Rectal smooth muscle tissue (tissue), 1 donor: ENCODE measurements at regions not wholly inside any gene's neighbourhood (a gene's known extent, or its start where the extent isn't known, plus 50 kb on each side); places are given as distances from the start of the nearest gene placed in this dataset.

Source experiments
- H3K27ac ChIP-seq: one replicate; pipeline ENCODE4 v1.7.0; 2013; ENCODE audit warnings: low read depth, low read length, inconsistent platforms
- H3K27me3 ChIP-seq: one replicate; pipeline ENCODE4 v1.7.0; 2013; ENCODE audit warnings: low read length; ENCODE audit not compliant: control insufficient read depth, insufficient read depth
- H3K36me3 ChIP-seq: one replicate; pipeline ENCODE4 v1.7.0; 2013; ENCODE audit warnings: low read length; ENCODE audit not compliant: control insufficient read depth, insufficient read depth
- H3K4me1 ChIP-seq: one replicate; pipeline ENCODE4 v1.7.0; 2013; ENCODE audit warnings: low read length; ENCODE audit not compliant: control insufficient read depth, insufficient read depth
- H3K4me3 ChIP-seq: one replicate; pipeline ENCODE4 v1.7.0; 2013; ENCODE audit warnings: low read length
- H3K9ac ChIP-seq: one replicate; pipeline ENCODE4 v1.7.0; 2013; ENCODE audit warnings: low read length

DNA sequence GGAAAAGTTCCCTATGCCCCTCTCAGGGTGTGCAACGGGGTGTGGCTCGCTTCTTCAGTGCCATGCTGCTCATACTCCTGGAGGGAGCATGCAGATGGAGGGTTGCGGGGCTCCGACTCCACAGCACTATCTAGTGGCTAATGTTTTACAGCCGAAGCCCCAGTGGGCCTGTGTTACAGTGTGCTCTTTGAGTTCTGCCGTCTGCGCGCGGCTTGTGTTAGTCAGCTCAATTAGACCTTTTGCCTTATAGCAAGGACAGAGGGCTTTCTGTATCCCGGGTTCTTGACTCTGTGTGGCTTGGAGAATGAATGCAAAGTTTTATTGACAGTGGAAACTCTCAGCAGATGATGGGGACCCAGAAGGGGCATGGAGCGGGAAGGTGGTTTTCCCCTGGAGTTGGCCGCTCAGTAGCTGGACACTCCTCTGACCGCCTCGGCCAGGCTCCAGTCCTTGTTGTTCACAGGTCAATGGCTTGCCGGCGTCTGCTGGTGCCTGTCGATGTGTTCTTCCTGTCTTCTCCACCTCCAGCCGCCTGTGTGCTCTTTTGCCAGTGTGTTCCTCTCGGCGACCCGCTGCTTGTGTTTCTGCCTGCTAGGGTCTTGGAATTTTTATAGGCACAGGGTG lies 383.4 kb downstream of the LMO7 start:
- Histone ChIP-seq H3K27ac (no peak overlapping the region), H3K4me1 (no peaks in the 10 kb centered on the region), H3K9ac (no peak overlapping the region)

DNA sequence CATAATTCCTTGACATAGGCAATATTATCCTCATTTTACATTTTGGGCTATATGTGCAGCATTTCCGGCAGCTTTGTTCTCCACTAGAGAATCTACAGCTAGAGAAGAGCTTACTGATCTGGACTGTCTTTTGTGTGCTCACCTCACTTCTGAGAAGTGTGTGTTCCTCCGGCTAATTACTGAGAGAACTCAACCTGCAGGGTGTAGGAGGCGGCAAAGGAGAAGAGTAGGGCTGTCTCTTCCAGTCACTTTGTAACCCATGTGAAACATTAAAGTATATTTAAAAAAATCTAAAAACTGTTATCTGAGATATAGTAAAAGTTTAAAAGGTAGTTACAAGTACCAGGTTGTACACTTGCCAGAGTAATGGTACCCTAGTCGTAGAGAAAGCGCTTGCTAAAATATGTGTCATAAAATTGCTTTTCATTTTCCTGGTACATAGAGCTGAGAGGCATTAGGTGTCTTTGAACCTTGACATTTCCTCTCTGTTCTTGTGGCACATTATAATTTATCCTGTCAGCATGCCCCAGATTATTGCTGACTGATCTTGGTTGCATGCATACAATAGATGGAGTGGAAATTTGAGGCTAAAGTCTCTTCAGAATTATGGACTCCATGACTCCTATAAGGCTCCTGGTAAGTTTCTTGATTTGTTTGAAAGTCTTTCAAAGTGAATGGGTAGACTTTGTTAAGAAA lies 381.9 kb downstream of the LMO7 start:
- Histone ChIP-seq H3K4me1 (peaks cover 3% of the 10 kb centered on the region), H3K27me3 (no peaks in the 10 kb centered on the region), H3K36me3 (no peaks in the 10 kb centered on the region), H3K27ac (no peak overlapping the region), H3K4me3 (no peak overlapping the region), H3K9ac (no peak overlapping the region)

More for the DNA sequence above, 383.4 kb downstream of the LMO7 start:
- H3K36me3 ChIP-seq: no peaks in the 10 kb centered on the region
- H3K27me3 ChIP-seq: no peaks in the 10 kb centered on the region
- H3K4me3 ChIP-seq: no peak overlapping the region

DNA sequence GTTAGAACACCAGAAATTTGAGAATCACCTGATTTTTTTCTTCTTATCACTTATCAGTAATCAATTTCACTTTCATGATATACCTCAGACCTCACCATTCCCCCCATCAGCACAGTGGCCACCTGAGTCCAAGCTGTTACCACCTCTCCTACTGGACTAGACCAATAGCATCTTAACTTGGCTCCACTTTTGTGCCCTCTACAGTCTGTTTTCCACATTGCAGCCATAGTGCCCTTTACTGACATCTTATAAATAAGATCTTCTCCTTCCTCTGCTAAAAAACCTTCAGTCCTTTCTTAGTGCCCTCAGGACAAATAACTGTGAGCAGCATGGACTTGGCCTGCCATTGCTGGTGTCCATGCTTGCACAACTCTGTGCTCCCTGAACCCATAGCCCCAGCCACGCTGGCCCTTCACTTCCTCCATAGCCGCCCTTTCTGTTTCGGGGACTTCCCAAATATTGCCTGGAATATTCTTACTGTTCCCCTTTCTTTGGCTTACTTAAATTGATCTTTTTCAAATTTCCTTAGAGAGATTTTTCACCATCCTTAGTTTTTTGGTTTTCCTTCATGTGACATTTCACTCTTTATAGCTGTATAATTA lies 380.8 kb downstream of the LMO7 start:
- no peak overlapping the region for H3K27ac ChIP-seq
- no peaks in the 10 kb centered on the region for H3K27me3 ChIP-seq
- peaks cover 3% of the 10 kb centered on the region for H3K4me1 ChIP-seq
- no peak overlapping the region for H3K4me3 ChIP-seq
- no peaks in the 10 kb centered on the region for H3K36me3 ChIP-seq
- H3K9ac ChIP-seq: no peak overlapping the region

DNA sequence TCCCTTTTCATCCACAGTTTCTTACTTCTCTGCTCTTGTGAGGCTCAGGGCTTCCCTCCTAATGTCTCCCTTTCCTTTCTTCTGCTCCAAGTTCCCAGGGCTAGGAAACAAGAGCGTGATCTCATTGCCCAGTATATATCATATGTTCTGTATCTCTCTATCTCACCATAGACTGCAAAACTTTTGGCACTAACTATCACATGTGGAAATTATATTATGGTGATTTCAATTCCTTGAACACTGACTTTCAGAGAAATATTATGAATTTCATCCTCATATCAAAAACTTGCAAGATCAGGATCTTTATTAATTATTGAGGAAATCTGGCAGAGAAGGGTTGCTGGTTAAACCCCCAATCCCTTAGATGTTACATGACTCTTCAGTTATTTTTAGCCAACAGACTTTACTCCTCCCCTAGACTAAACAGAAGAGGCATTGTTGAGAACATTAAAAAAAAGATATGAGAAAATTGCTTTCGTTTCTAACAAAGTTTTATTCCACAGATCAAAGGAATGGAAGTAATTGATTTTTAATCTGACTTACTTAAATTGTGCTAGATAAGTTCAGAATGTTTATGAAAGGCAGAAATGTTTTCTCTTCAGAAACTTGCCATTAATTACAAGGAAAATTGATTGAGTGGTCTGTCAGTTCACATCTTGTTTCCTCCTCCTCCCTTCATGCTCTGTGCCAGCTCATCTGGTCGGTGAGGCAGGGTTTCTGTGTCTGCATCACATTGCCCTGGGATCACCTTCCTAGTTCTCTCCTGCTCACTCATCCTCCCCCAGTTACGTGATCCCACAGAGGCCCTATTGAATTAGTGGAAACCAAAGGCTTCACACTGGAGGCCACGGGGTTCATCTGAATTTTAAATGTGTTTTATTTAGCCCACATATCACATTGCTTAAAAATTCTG lies 378.5 kb downstream of the LMO7 start:
- Histone ChIP-seq H3K27me3 (no peaks in the 10 kb centered on the region), H3K27ac (no peak overlapping the region), H3K36me3 (no peaks in the 10 kb centered on the region), H3K4me1 (peaks cover 3% of the 10 kb centered on the region), H3K9ac (no peak overlapping the region), H3K4me3 (no peak overlapping the region)

DNA sequence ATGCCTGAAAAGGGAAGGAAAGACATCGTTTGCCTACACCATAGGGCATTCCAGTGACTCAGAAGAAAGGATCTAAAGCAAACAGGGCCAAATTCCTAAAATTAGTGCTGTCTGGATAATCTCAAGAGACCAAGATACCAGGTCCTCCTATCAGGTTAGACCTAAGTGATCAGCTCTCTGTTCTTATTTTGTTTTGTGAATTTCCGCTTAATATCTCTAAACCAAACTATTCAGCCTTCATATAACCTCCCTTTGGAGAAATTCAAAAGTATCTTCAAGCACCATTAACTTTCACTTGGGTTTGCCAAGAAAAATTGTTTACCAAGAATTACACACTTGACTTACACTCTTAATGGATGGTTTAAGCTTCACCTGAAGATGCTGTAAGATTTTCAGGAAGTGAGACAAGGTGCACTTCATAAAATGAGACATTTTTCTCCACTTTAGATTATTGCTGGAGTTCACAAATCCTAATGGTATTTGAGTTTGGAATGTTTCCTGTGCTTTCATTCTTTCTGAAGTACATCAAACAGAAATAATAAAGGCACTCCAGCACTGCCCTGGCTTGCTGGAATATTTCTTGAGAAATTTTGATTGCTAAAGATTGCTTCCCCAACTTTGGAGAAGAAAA lies 376.1 kb downstream of the LMO7 start:
- no peak overlapping the region for H3K27ac ChIP-seq

DNA sequence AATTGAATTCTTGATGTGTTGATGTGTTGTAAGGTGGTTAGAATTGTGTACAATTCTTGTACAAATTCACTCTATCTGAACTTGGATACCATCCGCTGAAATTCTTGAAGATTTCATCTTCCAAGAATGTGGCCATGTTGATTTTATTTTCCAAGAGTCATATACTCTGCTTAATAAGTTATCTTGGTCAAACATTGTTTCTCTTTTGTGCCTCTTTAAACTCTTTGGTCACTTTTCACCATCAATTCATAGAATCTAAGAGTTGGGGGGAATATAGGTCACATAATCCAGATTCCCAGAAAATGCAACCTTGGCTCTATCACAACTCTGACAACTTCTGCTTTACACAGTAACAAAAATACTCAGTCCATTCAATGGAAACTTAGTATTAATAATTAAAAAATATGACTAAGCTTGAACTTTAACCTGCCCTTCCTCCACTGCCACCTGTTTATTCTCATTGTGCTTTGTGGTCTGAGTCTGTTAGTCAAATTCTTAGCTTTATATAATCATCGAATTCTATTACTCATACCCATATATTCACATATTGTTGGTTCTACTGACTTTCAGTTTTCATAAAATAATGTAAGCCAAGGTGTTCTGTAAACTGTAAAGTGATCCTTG lies 373.2 kb downstream of the LMO7 start:
- H3K9ac ChIP-seq: no peak overlapping the region
- no peaks in the 10 kb centered on the region for H3K36me3 ChIP-seq
- no peaks in the 10 kb centered on the region for H3K27me3 ChIP-seq
- H3K4me3 ChIP-seq: no peak overlapping the region
- H3K27ac ChIP-seq: no peak overlapping the region
- peaks cover 3% of the 10 kb centered on the region for H3K4me1 ChIP-seq

More for the DNA sequence above, 376.1 kb downstream of the LMO7 start:
- no peak overlapping the region for H3K4me3 ChIP-seq
- H3K4me1 ChIP-seq: peaks cover 3% of the 10 kb centered on the region
- H3K36me3 ChIP-seq: no peaks in the 10 kb centered on the region
- no peaks in the 10 kb centered on the region for H3K27me3 ChIP-seq
- no peak overlapping the region for H3K9ac ChIP-seq

DNA sequence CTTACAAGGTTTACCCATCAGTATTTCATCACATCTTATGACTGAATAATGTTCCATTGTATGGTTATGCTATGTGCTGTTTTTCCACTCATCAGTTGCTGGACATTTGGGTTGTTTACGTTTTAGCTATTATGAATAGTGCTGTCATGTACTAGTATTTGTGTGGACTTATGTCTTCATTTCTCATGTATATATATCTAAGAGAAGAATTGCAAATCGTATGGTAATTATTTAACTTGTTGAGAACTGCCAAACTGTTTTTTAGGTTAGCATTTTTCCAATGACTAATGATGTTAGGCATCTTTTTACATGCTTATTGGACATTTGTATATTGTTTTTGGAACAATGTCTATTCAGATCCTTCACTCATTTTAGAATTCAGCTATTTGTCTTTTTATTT lies 368.3 kb downstream of the LMO7 start:
- Histone ChIP-seq H3K4me3 (no peak overlapping the region), H3K36me3 (no peaks in the 10 kb centered on the region), H3K27me3 (no peaks in the 10 kb centered on the region), H3K9ac (no peak overlapping the region), H3K4me1 (no peaks in the 10 kb centered on the region), H3K27ac (no peak overlapping the region)

DNA sequence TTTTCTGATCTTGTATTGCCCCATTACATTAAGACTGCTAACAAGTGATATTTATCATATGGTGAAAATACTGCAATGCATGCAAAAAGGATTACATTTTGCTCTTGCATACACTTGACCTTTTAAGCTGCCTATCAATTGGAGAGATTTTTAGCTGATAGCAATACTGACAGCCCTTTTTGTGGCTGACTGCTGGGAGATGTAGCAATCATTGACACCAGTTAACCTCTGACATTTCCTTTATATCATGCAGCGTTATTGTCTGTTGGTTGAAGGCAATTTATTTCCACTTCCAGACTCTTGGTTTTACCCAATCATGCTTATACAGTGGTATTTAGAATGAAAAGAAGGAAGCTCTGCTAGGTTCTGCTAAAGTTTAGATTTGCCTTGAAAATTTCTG lies 364.0 kb downstream of the LMO7 start:
- H3K36me3 ChIP-seq: no peaks in the 10 kb centered on the region
- no peaks in the 10 kb centered on the region for H3K4me1 ChIP-seq
- H3K27ac ChIP-seq: no peak overlapping the region

DNA sequence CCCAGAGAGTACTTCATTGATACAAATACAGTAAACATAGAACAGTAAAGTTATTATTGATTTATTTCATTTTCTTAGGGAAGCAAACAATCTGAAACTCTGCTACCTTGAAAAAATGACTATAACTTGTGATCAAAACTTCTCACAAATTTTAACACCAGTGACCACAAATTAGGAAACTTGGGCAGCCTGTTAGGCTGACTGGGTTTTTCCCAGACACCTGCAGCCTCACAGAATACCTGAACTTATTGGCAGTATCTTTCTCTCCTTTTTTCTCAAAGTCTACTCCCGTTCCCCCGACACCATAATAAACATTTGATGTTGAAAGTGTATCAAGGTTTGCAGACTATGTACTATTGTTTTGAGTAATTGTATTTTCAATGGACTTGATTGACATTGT lies 360.5 kb downstream of the LMO7 start:
- H3K4me3 ChIP-seq: no peak overlapping the region

More for the DNA sequence above, 364.0 kb downstream of the LMO7 start:
- H3K27me3 ChIP-seq: no peaks in the 10 kb centered on the region
- H3K9ac ChIP-seq: no peak overlapping the region
- H3K4me3 ChIP-seq: no peak overlapping the region

DNA sequence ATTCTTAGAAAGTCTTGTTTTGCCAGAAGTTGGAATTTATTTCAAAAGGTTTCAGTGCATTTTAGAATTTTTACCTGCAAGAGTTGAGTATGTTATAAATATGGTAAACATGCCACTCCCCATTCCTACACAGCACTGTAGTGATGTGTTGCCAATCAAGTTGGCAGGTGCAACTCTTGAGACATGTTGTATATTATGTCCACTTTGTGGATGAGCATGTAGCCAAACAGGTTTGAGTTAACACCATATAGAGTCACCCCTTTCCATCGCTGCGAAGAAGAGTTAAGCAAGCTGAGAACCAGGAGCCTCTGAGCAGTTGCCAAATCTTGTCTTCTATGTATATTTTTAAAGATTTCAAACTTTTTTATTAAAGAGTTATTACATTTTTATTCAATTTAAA lies 359.8 kb downstream of the LMO7 start:
- Histone ChIP-seq H3K9ac (no peak overlapping the region), H3K4me1 (no peaks in the 10 kb centered on the region), H3K27me3 (no peaks in the 10 kb centered on the region), H3K4me3 (no peak overlapping the region), H3K36me3 (no peaks in the 10 kb centered on the region), H3K27ac (no peak overlapping the region)

More for the DNA sequence above, 360.5 kb downstream of the LMO7 start:
- no peak overlapping the region for H3K9ac ChIP-seq
- H3K4me1 ChIP-seq: no peaks in the 10 kb centered on the region
- no peaks in the 10 kb centered on the region for H3K27me3 ChIP-seq
- no peaks in the 10 kb centered on the region for H3K36me3 ChIP-seq
- no peak overlapping the region for H3K27ac ChIP-seq

DNA sequence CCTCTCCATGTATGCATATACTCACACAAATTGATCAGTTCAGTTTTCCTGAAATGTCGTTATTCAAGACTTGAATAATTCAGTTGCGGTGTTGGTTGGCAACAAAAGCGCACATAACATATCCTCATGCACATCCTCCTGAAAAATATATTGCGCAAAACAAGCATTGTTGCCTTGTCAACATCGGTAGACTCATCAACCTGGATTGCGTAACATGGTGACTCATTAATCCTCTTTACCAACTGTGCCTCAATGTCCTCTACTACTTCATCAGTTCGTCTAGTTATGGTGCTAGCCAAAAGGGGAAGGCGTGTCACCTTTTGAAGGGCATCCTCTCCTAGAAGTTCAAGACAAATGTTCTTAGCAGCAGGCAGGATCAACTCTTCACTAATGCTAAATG lies 357.7 kb downstream of the LMO7 start:
- Histone ChIP-seq H3K9ac (no peak overlapping the region), H3K4me3 (no peak overlapping the region), H3K36me3 (no peaks in the 10 kb centered on the region), H3K27ac (no peak overlapping the region), H3K4me1 (no peaks in the 10 kb centered on the region), H3K27me3 (no peaks in the 10 kb centered on the region)
